GM12878 (cell line): ENCODE measurements at regions not wholly inside any gene's neighbourhood (a gene's known extent, or its start where the extent isn't known, plus 50 kb on each side); places are given as distances from the start of the nearest gene placed in this dataset.

Source experiments
- HDAC6 ChIP-seq: fragments of 200-600 bp; sonication (generic); IDR thresholded peaks from one replicate; pipeline ENCODE4 v1.8.0; 2017; ENCODE audit warnings: antibody characterized with exemption; ENCODE audit not compliant: unreplicated experiment
- RBBP5 ChIP-seq: fragments of 200-600 bp; sonication (generic); conservative IDR thresholded peaks from 2 replicates; pipeline ENCODE4 v1.6.1; 2016
- SIX5 ChIP-seq: IDR thresholded peaks from 2 replicates; pipeline ENCODE4 v1.6.1; 2011; ENCODE audit warnings: mild to moderate bottlenecking, low read depth, low read length, moderate library complexity; ENCODE audit not compliant: severe bottlenecking
- SP1 ChIP-seq: IDR thresholded peaks from one replicate; pipeline ENCODE4 v1.6.1; 2011; ENCODE audit warnings: low read depth, low read length
- SUPT20H ChIP-seq: IDR thresholded peaks from 2 replicates; pipeline ENCODE4 v1.6.1; 2011; ENCODE audit warnings: low read depth, mild to moderate bottlenecking, low read length, moderate library complexity, borderline replicate concordance; ENCODE audit not compliant: control insufficient read depth
- TF ChIP-seq, protein P1 (sequence below): fragments of 450-650 bp; IDR thresholded peaks from 2 replicates; pipeline ENCODE4 v1.6.1; 2018; ENCODE audit warnings: borderline replicate concordance, mild to moderate bottlenecking; ENCODE audit not compliant: partially characterized antibody
- TF ChIP-seq, protein P2 (sequence below): IDR thresholded peaks from 2 replicates; pipeline ENCODE4 v1.6.1; 2012; ENCODE audit warnings: improper control_type of control experiment, low read depth, low read length; ENCODE audit not compliant: insufficient replicate concordance

DNA sequence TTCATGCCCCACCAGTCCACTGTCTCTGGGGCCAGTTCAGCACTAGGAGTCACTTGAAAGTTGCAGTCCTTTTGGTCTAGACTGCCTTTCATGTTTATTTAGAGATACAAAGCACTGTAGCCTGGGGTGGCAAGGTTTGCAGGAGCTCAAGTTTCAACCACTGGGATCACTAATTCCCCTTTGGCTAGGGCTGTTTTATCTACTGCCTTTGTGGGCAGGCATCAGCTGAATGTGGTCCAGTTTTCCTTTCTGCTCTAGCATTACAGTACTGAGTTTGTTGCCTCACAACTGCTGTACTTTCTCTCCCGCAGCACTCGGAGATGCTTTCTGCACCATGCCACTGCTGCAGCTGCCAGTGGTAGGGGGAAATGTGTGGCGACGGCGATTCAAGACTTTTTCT lies 222.3 kb upstream of the HDX start (continued):
- TF ChIP-seq, protein P1, sequence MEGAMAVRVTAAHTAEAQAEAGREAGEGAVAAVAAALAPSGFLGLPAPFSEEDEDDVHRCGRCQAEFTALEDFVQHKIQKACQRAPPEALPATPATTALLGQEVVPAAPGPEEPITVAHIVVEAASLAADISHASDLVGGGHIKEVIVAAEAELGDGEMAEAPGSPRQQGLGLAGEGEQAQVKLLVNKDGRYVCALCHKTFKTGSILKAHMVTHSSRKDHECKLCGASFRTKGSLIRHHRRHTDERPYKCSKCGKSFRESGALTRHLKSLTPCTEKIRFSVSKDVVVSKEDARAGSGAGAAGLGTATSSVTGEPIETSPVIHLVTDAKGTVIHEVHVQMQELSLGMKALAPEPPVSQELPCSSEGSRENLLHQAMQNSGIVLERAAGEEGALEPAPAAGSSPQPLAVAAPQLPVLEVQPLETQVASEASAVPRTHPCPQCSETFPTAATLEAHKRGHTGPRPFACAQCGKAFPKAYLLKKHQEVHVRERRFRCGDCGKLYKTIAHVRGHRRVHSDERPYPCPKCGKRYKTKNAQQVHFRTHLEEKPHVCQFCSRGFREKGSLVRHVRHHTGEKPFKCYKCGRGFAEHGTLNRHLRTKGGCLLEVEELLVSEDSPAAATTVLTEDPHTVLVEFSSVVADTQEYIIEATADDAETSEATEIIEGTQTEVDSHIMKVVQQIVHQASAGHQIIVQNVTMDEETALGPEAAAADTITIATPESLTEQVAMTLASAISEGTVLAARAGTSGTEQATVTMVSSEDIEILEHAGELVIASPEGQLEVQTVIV: no peak
- TF ChIP-seq, protein P2, sequence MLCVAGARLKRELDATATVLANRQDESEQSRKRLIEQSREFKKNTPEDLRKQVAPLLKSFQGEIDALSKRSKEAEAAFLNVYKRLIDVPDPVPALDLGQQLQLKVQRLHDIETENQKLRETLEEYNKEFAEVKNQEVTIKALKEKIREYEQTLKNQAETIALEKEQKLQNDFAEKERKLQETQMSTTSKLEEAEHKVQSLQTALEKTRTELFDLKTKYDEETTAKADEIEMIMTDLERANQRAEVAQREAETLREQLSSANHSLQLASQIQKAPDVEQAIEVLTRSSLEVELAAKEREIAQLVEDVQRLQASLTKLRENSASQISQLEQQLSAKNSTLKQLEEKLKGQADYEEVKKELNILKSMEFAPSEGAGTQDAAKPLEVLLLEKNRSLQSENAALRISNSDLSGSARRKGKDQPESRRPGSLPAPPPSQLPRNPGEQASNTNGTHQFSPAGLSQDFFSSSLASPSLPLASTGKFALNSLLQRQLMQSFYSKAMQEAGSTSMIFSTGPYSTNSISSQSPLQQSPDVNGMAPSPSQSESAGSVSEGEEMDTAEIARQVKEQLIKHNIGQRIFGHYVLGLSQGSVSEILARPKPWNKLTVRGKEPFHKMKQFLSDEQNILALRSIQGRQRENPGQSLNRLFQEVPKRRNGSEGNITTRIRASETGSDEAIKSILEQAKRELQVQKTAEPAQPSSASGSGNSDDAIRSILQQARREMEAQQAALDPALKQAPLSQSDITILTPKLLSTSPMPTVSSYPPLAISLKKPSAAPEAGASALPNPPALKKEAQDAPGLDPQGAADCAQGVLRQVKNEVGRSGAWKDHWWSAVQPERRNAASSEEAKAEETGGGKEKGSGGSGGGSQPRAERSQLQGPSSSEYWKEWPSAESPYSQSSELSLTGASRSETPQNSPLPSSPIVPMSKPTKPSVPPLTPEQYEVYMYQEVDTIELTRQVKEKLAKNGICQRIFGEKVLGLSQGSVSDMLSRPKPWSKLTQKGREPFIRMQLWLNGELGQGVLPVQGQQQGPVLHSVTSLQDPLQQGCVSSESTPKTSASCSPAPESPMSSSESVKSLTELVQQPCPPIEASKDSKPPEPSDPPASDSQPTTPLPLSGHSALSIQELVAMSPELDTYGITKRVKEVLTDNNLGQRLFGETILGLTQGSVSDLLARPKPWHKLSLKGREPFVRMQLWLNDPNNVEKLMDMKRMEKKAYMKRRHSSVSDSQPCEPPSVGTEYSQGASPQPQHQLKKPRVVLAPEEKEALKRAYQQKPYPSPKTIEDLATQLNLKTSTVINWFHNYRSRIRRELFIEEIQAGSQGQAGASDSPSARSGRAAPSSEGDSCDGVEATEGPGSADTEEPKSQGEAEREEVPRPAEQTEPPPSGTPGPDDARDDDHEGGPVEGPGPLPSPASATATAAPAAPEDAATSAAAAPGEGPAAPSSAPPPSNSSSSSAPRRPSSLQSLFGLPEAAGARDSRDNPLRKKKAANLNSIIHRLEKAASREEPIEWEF: no peak
- TF ChIP-seq RBBP5 (no peak), SUPT20H (no peak), SP1 (no peak), HDAC6 (no peak), SIX5 (no peak)
